Ovary (tissue), 7 donors: ENCODE measurements at regions not wholly inside any gene's neighbourhood (a gene's known extent, or its start where the extent isn't known, plus 50 kb on each side); places are given as distances from the start of the nearest gene placed in this dataset.
"Not testable (repeated sequence)": the region's sequence is repeated elsewhere in the genome, so short reads cannot be mapped to it uniquely, and the experiment has no call there.

Source experiments
- DNase-seq, 5 donors: peaks; one replicate each; pipeline ENCODE4 v3.0.0-alpha.2; 2019 to 2020
- H3K27ac ChIP-seq, 2 donors: fragments of 200-600 bp; one replicate each; pipeline versions ENCODE4 v1.5.1 to v1.8.0; 2019 to 2022
- H3K27me3 ChIP-seq: fragments of 200-600 bp; one replicate; pipeline ENCODE4 v1.8.0; 2022
- H3K36me3 ChIP-seq: fragments of 200-600 bp; sonication (generic); one replicate; pipeline ENCODE4 v1.5.1; 2019
- H3K4me1 ChIP-seq: one replicate; pipeline ENCODE4 v1.8.1; 2013; ENCODE audit warnings: mild to moderate bottlenecking, moderate library complexity; ENCODE audit not compliant: insufficient read depth
- H3K4me3 ChIP-seq: fragments of 200-600 bp; sonication (generic); one replicate; pipeline ENCODE4 v1.5.1; 2017
- H3K9me3 ChIP-seq, 2 donors: fragments of 200-600 bp in 1 of 2; sonication (generic) in 1 of 2; one replicate each; pipeline versions ENCODE4 v1.5.1 to v1.8.1; 2013 to 2019; ENCODE audit warnings: mild to moderate bottlenecking in 1 of 2, moderate library complexity in 1 of 2
- CTCF ChIP-seq, 3 donors: fragments of 450-650 bp in 2 of 3; fragments of 200-600 bp in 1 of 3; IDR thresholded peaks; one replicate each; pipeline versions ENCODE4 v1.5.1 to v1.8.0; 2016 to 2022; ENCODE audit warnings: antibody characterized with exemption in 3 of 3, mild to moderate bottlenecking in 1 of 3
- EP300 ChIP-seq: sonication (generic); formaldehyde crosslinking; IDR thresholded peaks from one replicate; pipeline ENCODE4 v1.6.1; 2017; ENCODE audit warnings: antibody characterized with exemption
- POLR2A ChIP-seq: fragments of 450-650 bp; IDR thresholded peaks from one replicate; pipeline ENCODE4 v1.6.1; 2017; ENCODE audit warnings: antibody characterized with exemption, mild to moderate bottlenecking, moderate library complexity
- WGBS, 3 donors: extraction: QIAGEN DNeasy Blood & Tissue Kit in 1 of 3; methylation state at CpG; one replicate each; pipeline versions ENCODE4 v1.1.5 to v1.1.7; 2013 to 2017; 5-methylcytosine and 5-hydroxymethylcytosine counted together
- intact Hi-C, 4 donors: fragments of 100-400 bp; cut with DNase I; formaldehyde crosslinking; loops; one replicate each; pipeline versions ENCODE4 v1.11.0 to v1.15.1; 2022 to 2023
- donor health status: DM: no; HTN: no; CAD: no; lungs with moderate emphysema.
- donor health status: DM: no; HTN: no; CAD: no.
- donor health status: Bipolar disorder and iron deficiency.
- donor health status: DM: no; HTN: no; CAD: no.
- donor health status: DM: yes; HTN: yes; CAD: no.

- TF ChIP-seq CTCF (IDR thresholded peaks at IDR 0.05) = no peak
- no peaks in the 10 kb centered on the region for H3K9me3 ChIP-seq
Measured at GRCh38 chr7:110470420-110470819, 620.5 kb upstream of the LRRN3 start.

GRCh38 chr7:110472419-110472818, 618.5 kb upstream of the LRRN3 start:
- 79 to 84% (median 79%) methylated on average over 7 of the region's 7 CpGs for WGBS, 3 donors
- H3K27me3 ChIP-seq, H3K36me3 ChIP-seq, H3K4me1 ChIP-seq, intact Hi-C loops, DNase-seq, H3K4me3 ChIP-seq, H3K27ac ChIP-seq, H3K9me3 ChIP-seq: not testable (repeated sequence)

More at GRCh38 chr7:110470420-110470819, 620.5 kb upstream of the LRRN3 start:
- Histone ChIP-seq H3K27me3 (no peaks in the 10 kb centered on the region), H3K4me3 (no peak overlapping the region), H3K27ac (no peak overlapping the region), H3K36me3 (no peaks in the 10 kb centered on the region), H3K4me1 (no peaks in the 10 kb centered on the region)
- intact Hi-C loops = no loop called here
- DNase-seq = no peak

- intact Hi-C loops = no loop called here
- DNase-seq = no peak
- Histone ChIP-seq H3K36me3 (no peaks in the 10 kb centered on the region), H3K4me1 (no peaks in the 10 kb centered on the region), H3K27ac (no peak overlapping the region), H3K27me3 (no peaks in the 10 kb centered on the region), H3K4me3 (no peak overlapping the region), H3K9me3 (no peaks in the 10 kb centered on the region)
- 84 to 89% (median 86%) methylated on average over 2 of the region's 2 CpGs for WGBS, 3 donors
- TF ChIP-seq CTCF (IDR thresholded peaks at IDR 0.05) (no peak), POLR2A (no peak), EP300 (no peak)
Measured at GRCh38 chr7:110480964-110481363, 610.0 kb upstream of the LRRN3 start.

- no peak overlapping the region for H3K4me3 ChIP-seq
- H3K27me3 ChIP-seq = no peaks in the 10 kb centered on the region
- 89 to 93% (median 92%) methylated on average over 3 of the region's 3 CpGs for WGBS, 3 donors
- no peaks in the 10 kb centered on the region for H3K36me3 ChIP-seq
- DNase-seq = no peak
- no peak for TF ChIP-seq CTCF (IDR thresholded peaks at IDR 0.05)
- no peak for TF ChIP-seq EP300
- TF ChIP-seq POLR2A = no peak
- H3K9me3 ChIP-seq = no peaks in the 10 kb centered on the region
- H3K27ac ChIP-seq = no peak overlapping the region
- no peaks in the 10 kb centered on the region for H3K4me1 ChIP-seq
- intact Hi-C loops = no loop called here
Measured at GRCh38 chr7:110483553-110483952, 607.4 kb upstream of the LRRN3 start.

GRCh38 chr7:110484356-110484755, 606.6 kb upstream of the LRRN3 start:
- Histone ChIP-seq H3K4me3 (no peak overlapping the region), H3K27me3 (no peaks in the 10 kb centered on the region), H3K36me3 (no peaks in the 10 kb centered on the region), H3K27ac (no peak overlapping the region), H3K9me3 (no peaks in the 10 kb centered on the region), H3K4me1 (no peaks in the 10 kb centered on the region)
- 42 to 58% (median 55%) methylated on average over 2 of the region's 2 CpGs for WGBS, 3 donors
- no peak for DNase-seq
- TF ChIP-seq POLR2A (no peak), CTCF (IDR thresholded peaks at IDR 0.05) (no peak), EP300 (no peak)
- intact Hi-C loops = no loop called here
